Glutamatergic neuron (in vitro differentiated cells): ENCODE measurements at regions not wholly inside any gene's neighbourhood (a gene's known extent, or its start where the extent isn't known, plus 50 kb on each side); places are given as distances from the start of the nearest gene placed in this dataset.

Source experiments
- DNase-seq: peaks from one replicate; pipeline ENCODE4 v3.0.0; 2022
- H3K27ac Mint-ChIP-seq: one replicate; pipeline ENCODE4 v1.8.0; 2020; ENCODE audit warnings: mild to moderate bottlenecking, mixed read lengths, inconsistent platforms; ENCODE audit not compliant: unreplicated experiment
- H3K27me3 Mint-ChIP-seq: one replicate; pipeline ENCODE4 v1.8.0; 2020; ENCODE audit warnings: mild to moderate bottlenecking, moderate library complexity, mixed read lengths, inconsistent platforms; ENCODE audit not compliant: unreplicated experiment
- H3K36me3 Mint-ChIP-seq: one replicate; pipeline ENCODE4 v1.8.0; 2020; ENCODE audit warnings: mild to moderate bottlenecking, mixed read lengths, inconsistent platforms; ENCODE audit not compliant: unreplicated experiment
- H3K4me1 Mint-ChIP-seq: one replicate; pipeline ENCODE4 v1.8.0; 2020; ENCODE audit warnings: mild to moderate bottlenecking, low read depth, mixed read lengths, inconsistent platforms; ENCODE audit not compliant: unreplicated experiment
- H3K4me3 Mint-ChIP-seq: one replicate; pipeline ENCODE4 v1.8.0; 2020; ENCODE audit warnings: mild to moderate bottlenecking, mixed read lengths, inconsistent platforms; ENCODE audit not compliant: unreplicated experiment
- H3K9me3 Mint-ChIP-seq: one replicate; pipeline ENCODE4 v1.8.0; 2020; ENCODE audit warnings: mild to moderate bottlenecking, moderate library complexity, mixed read lengths, inconsistent platforms; ENCODE audit not compliant: unreplicated experiment
- CTCF ChIP-seq: fragments of 200-600 bp; sonication (generic); IDR thresholded peaks from one replicate; pipeline ENCODE4 v1.5.0; 2021; ENCODE audit not compliant: partially characterized antibody, unreplicated experiment

GRCh38 chrX:46374371-46374770 lies 170.8 kb downstream of the ZNF674 start:
- Mint-ChIP-seq H3K4me3 (no peak overlapping the region), H3K4me1 (no peaks in the 10 kb centered on the region), H3K36me3 (no peaks in the 10 kb centered on the region), H3K9me3 (no peaks in the 10 kb centered on the region), H3K27ac (no peak overlapping the region), H3K27me3 (no peaks in the 10 kb centered on the region)
- no peak for DNase-seq
- TF ChIP-seq CTCF, result no peak

GRCh38 chrX:46367491-46367890 lies 177.7 kb downstream of the ZNF674 start:
- H3K4me3 Mint-ChIP-seq, result no peak overlapping the region
- H3K27ac Mint-ChIP-seq, result no peak overlapping the region
- H3K4me1 Mint-ChIP-seq, result peaks cover 6% of the 10 kb centered on the region
- no peak for DNase-seq
- no peak for TF ChIP-seq CTCF
- H3K9me3 Mint-ChIP-seq, result peaks cover 5% of the 10 kb centered on the region
- no peaks in the 10 kb centered on the region for H3K36me3 Mint-ChIP-seq
- H3K27me3 Mint-ChIP-seq, result no peaks in the 10 kb centered on the region

GRCh38 chrX:46366381-46367207 lies 178.6 kb downstream of the ZNF674 start:
- TF ChIP-seq CTCF, result no peak
- H3K4me3 Mint-ChIP-seq, result no peak overlapping the region
- no peaks in the 10 kb centered on the region for H3K27me3 Mint-ChIP-seq
- peaks cover 6% of the 10 kb centered on the region for H3K4me1 Mint-ChIP-seq
- H3K36me3 Mint-ChIP-seq, result no peaks in the 10 kb centered on the region
- no peak for DNase-seq
- peaks cover 5% of the 10 kb centered on the region for H3K9me3 Mint-ChIP-seq
- H3K27ac Mint-ChIP-seq, result peak overlapping the region; percentile 85

- TF ChIP-seq CTCF, result no peak
- H3K36me3 Mint-ChIP-seq, result no peaks in the 10 kb centered on the region
- no peaks in the 10 kb centered on the region for H3K27me3 Mint-ChIP-seq
- H3K9me3 Mint-ChIP-seq, result peaks cover 1% of the 10 kb centered on the region
- no peaks in the 10 kb centered on the region for H3K4me1 Mint-ChIP-seq
- H3K4me3 Mint-ChIP-seq, result no peak overlapping the region
- no peak overlapping the region for H3K27ac Mint-ChIP-seq
- no peak for DNase-seq
Measured at GRCh38 chrX:46354481-46354880, 190.7 kb downstream of the ZNF674 start.

- no peaks in the 10 kb centered on the region for H3K36me3 Mint-ChIP-seq
- no peak overlapping the region for H3K4me3 Mint-ChIP-seq
- no peak overlapping the region for H3K27ac Mint-ChIP-seq
- DNase-seq, result no peak
- no peaks in the 10 kb centered on the region for H3K4me1 Mint-ChIP-seq
- no peak for TF ChIP-seq CTCF
- H3K9me3 Mint-ChIP-seq, result no peaks in the 10 kb centered on the region
- no peaks in the 10 kb centered on the region for H3K27me3 Mint-ChIP-seq
Measured at GRCh38 chrX:46341767-46342322, 203.4 kb downstream of the ZNF674 start.
